ENCODE measurements at regions not wholly inside any gene's neighbourhood (a gene's known extent, or its start where the extent isn't known, plus 50 kb on each side); places are given as distances from the start of the nearest gene placed in this dataset.

DNA sequence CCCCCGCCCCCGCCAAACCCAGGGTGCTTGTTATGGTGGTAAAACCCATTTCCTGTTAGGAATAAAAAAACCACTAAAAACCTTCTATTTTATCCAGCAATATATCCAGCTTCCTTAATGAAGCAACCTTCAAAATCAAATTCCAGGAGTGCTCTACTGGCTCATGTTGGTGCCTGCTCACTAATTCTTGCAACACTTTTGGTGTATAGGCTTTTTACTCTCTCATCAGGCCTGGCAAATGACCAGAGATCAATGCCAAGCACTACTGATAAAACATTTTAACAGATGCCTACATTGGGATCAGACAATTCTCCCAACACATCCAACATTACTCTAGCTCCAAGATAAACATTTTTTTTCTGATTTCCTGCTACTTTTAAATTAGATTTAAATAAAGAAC is 312.4 kb downstream of the KCNJ3 start:
- Histone ChIP-seq H2AFZ (ENCODE audit: low read length) (no peak overlapping the region), H3K4me3 (replicated peaks in 1 of 4; ENCODE audit: control extremely low read depth in 1 of 4, insufficient read depth in 1 of 4, low read depth in 3 of 4, low read length in 4 of 4) (no peak overlapping the region), H3K4me1 (ENCODE audit: control insufficient read depth, extremely low read depth, insufficient read depth, low read length) (no peaks in the 10 kb centered on the region), H3K9me3 (ENCODE audit: control insufficient read depth, insufficient read depth, low read depth, low read length) (no peaks in the 10 kb centered on the region), H3K9ac (ENCODE audit: insufficient read depth, low read length) (no peak overlapping the region), H3K27me3 (ENCODE audit: control insufficient read depth, insufficient read depth, low read length) (no peaks in the 10 kb centered on the region), H3K79me2 (ENCODE audit: control insufficient read depth, insufficient read depth, low read length) (no peaks in the 10 kb centered on the region), H3K27ac (ENCODE audit: insufficient read depth, low read length) (no peak overlapping the region), H3K4me2 (ENCODE audit: extremely low read depth, insufficient read depth, low read length) (no peak overlapping the region), H4K20me1 (ENCODE audit: control insufficient read depth, extremely low read depth, insufficient read depth, low read length) (no peaks in the 10 kb centered on the region), H3K36me3 (ENCODE audit: control insufficient read depth, insufficient read depth, low read length) (no peaks in the 10 kb centered on the region)
- no peak for DNase-seq (ENCODE audit: low read depth in 2 of 2)
- TF ChIP-seq, protein P1, sequence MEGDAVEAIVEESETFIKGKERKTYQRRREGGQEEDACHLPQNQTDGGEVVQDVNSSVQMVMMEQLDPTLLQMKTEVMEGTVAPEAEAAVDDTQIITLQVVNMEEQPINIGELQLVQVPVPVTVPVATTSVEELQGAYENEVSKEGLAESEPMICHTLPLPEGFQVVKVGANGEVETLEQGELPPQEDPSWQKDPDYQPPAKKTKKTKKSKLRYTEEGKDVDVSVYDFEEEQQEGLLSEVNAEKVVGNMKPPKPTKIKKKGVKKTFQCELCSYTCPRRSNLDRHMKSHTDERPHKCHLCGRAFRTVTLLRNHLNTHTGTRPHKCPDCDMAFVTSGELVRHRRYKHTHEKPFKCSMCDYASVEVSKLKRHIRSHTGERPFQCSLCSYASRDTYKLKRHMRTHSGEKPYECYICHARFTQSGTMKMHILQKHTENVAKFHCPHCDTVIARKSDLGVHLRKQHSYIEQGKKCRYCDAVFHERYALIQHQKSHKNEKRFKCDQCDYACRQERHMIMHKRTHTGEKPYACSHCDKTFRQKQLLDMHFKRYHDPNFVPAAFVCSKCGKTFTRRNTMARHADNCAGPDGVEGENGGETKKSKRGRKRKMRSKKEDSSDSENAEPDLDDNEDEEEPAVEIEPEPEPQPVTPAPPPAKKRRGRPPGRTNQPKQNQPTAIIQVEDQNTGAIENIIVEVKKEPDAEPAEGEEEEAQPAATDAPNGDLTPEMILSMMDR (conservative IDR thresholded peaks at IDR 0.05 in 1 of 2, IDR thresholded peaks at IDR 0.05 in 1 of 2; ENCODE audit: low read depth in 1 of 2, low read length in 2 of 2): no peak
- no peak for TF ChIP-seq EZH2 (IDR thresholded peaks at IDR 0.05; ENCODE audit: low read length, missing control alignments)

GRCh38 chr2:154995361-154995760 is 296.9 kb downstream of the KCNJ3 start:
- Histone ChIP-seq H3K27ac (ENCODE audit: insufficient read depth, low read length) (no peak overlapping the region), H3K36me3 (ENCODE audit: control insufficient read depth, insufficient read depth, low read length) (no peaks in the 10 kb centered on the region), H3K4me2 (ENCODE audit: extremely low read depth, insufficient read depth, low read length) (no peak overlapping the region), H2AFZ (ENCODE audit: low read length) (no peak overlapping the region), H3K4me3 (replicated peaks in 1 of 4; ENCODE audit: control extremely low read depth in 1 of 4, insufficient read depth in 1 of 4, low read depth in 3 of 4, low read length in 4 of 4) (no peak overlapping the region), H3K27me3 (ENCODE audit: control insufficient read depth, insufficient read depth, low read length) (no peaks in the 10 kb centered on the region), H3K79me2 (ENCODE audit: control insufficient read depth, insufficient read depth, low read length) (no peaks in the 10 kb centered on the region), H3K9me3 (ENCODE audit: control insufficient read depth, insufficient read depth, low read depth, low read length) (no peaks in the 10 kb centered on the region), H4K20me1 (ENCODE audit: control insufficient read depth, extremely low read depth, insufficient read depth, low read length) (no peaks in the 10 kb centered on the region), H3K9ac (ENCODE audit: insufficient read depth, low read length) (no peak overlapping the region), H3K4me1 (ENCODE audit: control insufficient read depth, extremely low read depth, insufficient read depth, low read length) (no peaks in the 10 kb centered on the region)
- no peak for TF ChIP-seq EZH2 (IDR thresholded peaks at IDR 0.05; ENCODE audit: low read length, missing control alignments)
- TF ChIP-seq, protein P1 (conservative IDR thresholded peaks at IDR 0.05 in 1 of 2, IDR thresholded peaks at IDR 0.05 in 1 of 2; ENCODE audit: low read depth in 1 of 2, low read length in 2 of 2): no peak
- DNase-seq (ENCODE audit: low read depth in 2 of 2): no peak

DNA sequence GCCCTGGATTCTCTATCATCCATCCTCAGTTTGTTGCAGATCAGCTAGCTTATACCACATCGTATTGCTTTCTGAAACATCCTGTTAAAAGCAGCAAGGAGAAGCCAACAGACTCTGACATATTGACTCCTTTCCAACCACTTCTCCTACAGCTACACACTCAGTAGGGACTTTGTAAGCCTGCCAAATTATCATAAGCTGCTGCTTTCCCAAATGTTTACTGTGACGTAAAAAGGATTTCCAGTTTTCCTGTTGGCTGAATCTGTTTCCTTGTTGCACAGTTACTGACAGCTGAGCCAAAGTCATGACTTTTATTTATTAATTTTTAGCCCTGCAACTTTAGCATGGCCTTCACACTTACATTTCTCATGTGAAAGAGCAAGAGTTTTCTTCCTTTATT is 294.3 kb downstream of the KCNJ3 start:
- Histone ChIP-seq H3K9ac (ENCODE audit: insufficient read depth, low read length) (no peak overlapping the region), H3K27ac (ENCODE audit: insufficient read depth, low read length) (no peak overlapping the region), H3K4me1 (ENCODE audit: control insufficient read depth, extremely low read depth, insufficient read depth, low read length) (no peaks in the 10 kb centered on the region), H3K36me3 (ENCODE audit: control insufficient read depth, insufficient read depth, low read length) (no peaks in the 10 kb centered on the region), H2AFZ (ENCODE audit: low read length) (no peak overlapping the region), H3K79me2 (ENCODE audit: control insufficient read depth, insufficient read depth, low read length) (no peaks in the 10 kb centered on the region), H4K20me1 (ENCODE audit: control insufficient read depth, extremely low read depth, insufficient read depth, low read length) (no peaks in the 10 kb centered on the region), H3K9me3 (ENCODE audit: control insufficient read depth, insufficient read depth, low read depth, low read length) (no peaks in the 10 kb centered on the region), H3K4me2 (ENCODE audit: extremely low read depth, insufficient read depth, low read length) (no peak overlapping the region), H3K27me3 (ENCODE audit: control insufficient read depth, insufficient read depth, low read length) (no peaks in the 10 kb centered on the region), H3K4me3 (replicated peaks in 1 of 4; ENCODE audit: control extremely low read depth in 1 of 4, insufficient read depth in 1 of 4, low read depth in 3 of 4, low read length in 4 of 4) (no peak overlapping the region)
- no peak for DNase-seq (ENCODE audit: low read depth in 2 of 2)
- TF ChIP-seq, protein P1 (conservative IDR thresholded peaks at IDR 0.05 in 1 of 2, IDR thresholded peaks at IDR 0.05 in 1 of 2; ENCODE audit: low read depth in 1 of 2, low read length in 2 of 2): no peak
- no peak for TF ChIP-seq EZH2 (IDR thresholded peaks at IDR 0.05; ENCODE audit: low read length, missing control alignments)

Measured in fibroblast of lung (primary cell).